Mononuclear cell (primary cell): ENCODE measurements at regions not wholly inside any gene's neighbourhood (a gene's known extent, or its start where the extent isn't known, plus 50 kb on each side); places are given as distances from the start of the nearest gene placed in this dataset.
"Not testable (repeated sequence)": the region's sequence is repeated elsewhere in the genome, so short reads cannot be mapped to it uniquely, and the experiment has no call there.

Experiments used
- H3K27me3 ChIP-seq: 2 replicates; pipeline ENCODE4 v1.6.0; 2011; ENCODE audit warnings: low read length, control low read depth; ENCODE audit not compliant: insufficient read depth
- H3K4me1 ChIP-seq: 2 replicates; pipeline ENCODE4 v1.5.1; 2011; ENCODE audit warnings: mild to moderate bottlenecking, low read length, control low read depth; ENCODE audit not compliant: insufficient read depth
- H3K4me3 ChIP-seq: 2 replicates; pipeline ENCODE4 v1.5.1; 2011; ENCODE audit warnings: mild to moderate bottlenecking, low read length, moderate library complexity
- H3K9me3 ChIP-seq: 2 replicates; pipeline ENCODE4 v1.5.1; 2011; ENCODE audit warnings: low read depth, mild to moderate bottlenecking, control low read depth, low read length

- Histone ChIP-seq H3K9me3 (no peaks in the 10 kb centered on the region), H3K4me1 (no peaks in the 10 kb centered on the region), H3K4me3 (no peak overlapping the region), H3K27me3 (no peaks in the 10 kb centered on the region)
These were observed 283.8 kb downstream of the RAP2B start for GRCh38 chr3:153445817-153446216.

GRCh38 chr3:153448151-153448829 is 286.3 kb downstream of the RAP2B start:
- H3K27me3 ChIP-seq, result no peaks in the 10 kb centered on the region
- no peaks in the 10 kb centered on the region for H3K9me3 ChIP-seq
- no peaks in the 10 kb centered on the region for H3K4me1 ChIP-seq
- H3K4me3 ChIP-seq, result no peak overlapping the region

GRCh38 chr3:153456833-153457545 is 295.0 kb downstream of the RAP2B start:
- H3K27me3 ChIP-seq, result no peaks in the 10 kb centered on the region
- no peaks in the 10 kb centered on the region for H3K9me3 ChIP-seq
- no peaks in the 10 kb centered on the region for H3K4me1 ChIP-seq
- H3K4me3 ChIP-seq, result no peak overlapping the region

- H3K4me1 ChIP-seq, result no peaks in the 10 kb centered on the region
- no peak overlapping the region for H3K4me3 ChIP-seq
- no peaks in the 10 kb centered on the region for H3K27me3 ChIP-seq
- H3K9me3 ChIP-seq, result no peaks in the 10 kb centered on the region
These were observed 296.9 kb downstream of the RAP2B start for GRCh38 chr3:153458881-153459280.

GRCh38 chr3:153462545-153462944 is 300.5 kb downstream of the RAP2B start:
- H3K4me1 ChIP-seq, result no peaks in the 10 kb centered on the region
- H3K4me3 ChIP-seq, result no peak overlapping the region
- no peaks in the 10 kb centered on the region for H3K27me3 ChIP-seq
- no peaks in the 10 kb centered on the region for H3K9me3 ChIP-seq

GRCh38 chr3:153463895-153464294 is 301.9 kb downstream of the RAP2B start:
- H3K4me3 ChIP-seq, result no peak overlapping the region
- no peaks in the 10 kb centered on the region for H3K27me3 ChIP-seq
- no peaks in the 10 kb centered on the region for H3K4me1 ChIP-seq
- no peaks in the 10 kb centered on the region for H3K9me3 ChIP-seq

- Histone ChIP-seq H3K27me3 (no peaks in the 10 kb centered on the region), H3K4me1 (no peaks in the 10 kb centered on the region), H3K9me3 (no peaks in the 10 kb centered on the region), H3K4me3 (no peak overlapping the region)
These were observed 307.1 kb downstream of the RAP2B start for GRCh38 chr3:153469162-153469561.

GRCh38 chr3:153484842-153485241 is 322.8 kb downstream of the RAP2B start:
- Histone ChIP-seq H3K27me3 (no peaks in the 10 kb centered on the region), H3K4me1 (no peaks in the 10 kb centered on the region), H3K9me3 (no peaks in the 10 kb centered on the region), H3K4me3 (no peak overlapping the region)

GRCh38 chr3:153495422-153495821 is 333.4 kb downstream of the RAP2B start:
- Histone ChIP-seq H3K4me1 (no peaks in the 10 kb centered on the region), H3K9me3 (no peaks in the 10 kb centered on the region), H3K27me3 (no peaks in the 10 kb centered on the region)

GRCh38 chr3:153502682-153503081 is 340.7 kb downstream of the RAP2B start:
- Histone ChIP-seq H3K27me3 (no peaks in the 10 kb centered on the region), H3K4me3 (no peak overlapping the region), H3K4me1 (no peaks in the 10 kb centered on the region), H3K9me3 (no peaks in the 10 kb centered on the region)

More at GRCh38 chr3:153495422-153495821, 333.4 kb downstream of the RAP2B start:
- H3K4me3 ChIP-seq, result no peak overlapping the region

GRCh38 chr3:153503873-153504272 is 341.8 kb downstream of the RAP2B start:
- Histone ChIP-seq H3K4me3 (no peak overlapping the region), H3K9me3 (no peaks in the 10 kb centered on the region), H3K27me3 (no peaks in the 10 kb centered on the region), H3K4me1 (no peaks in the 10 kb centered on the region)

- not testable (repeated sequence) for H3K9me3 ChIP-seq, H3K27me3 ChIP-seq, H3K4me3 ChIP-seq, H3K4me1 ChIP-seq
These were observed 344.2 kb downstream of the RAP2B start for GRCh38 chr3:153506205-153506604.

- not testable (repeated sequence) for H3K4me1 ChIP-seq, H3K4me3 ChIP-seq, H3K27me3 ChIP-seq, H3K9me3 ChIP-seq
These were observed 344.7 kb downstream of the RAP2B start for GRCh38 chr3:153506686-153507085.

GRCh38 chr3:153513236-153513635 is 351.2 kb downstream of the RAP2B start:
- Histone ChIP-seq H3K4me3 (no peak overlapping the region), H3K9me3 (no peaks in the 10 kb centered on the region), H3K27me3 (no peaks in the 10 kb centered on the region), H3K4me1 (no peaks in the 10 kb centered on the region)

GRCh38 chr3:153528473-153528872 is 366.4 kb downstream of the RAP2B start:
- H3K9me3 ChIP-seq, result peaks cover 7% of the 10 kb centered on the region
- peaks cover 5% of the 10 kb centered on the region for H3K27me3 ChIP-seq

GRCh38 chr3:153539263-153539662 is 377.2 kb downstream of the RAP2B start:
- H3K27me3 ChIP-seq, result no peaks in the 10 kb centered on the region
- H3K9me3 ChIP-seq, result no peaks in the 10 kb centered on the region
- no peak overlapping the region for H3K4me3 ChIP-seq
- no peaks in the 10 kb centered on the region for H3K4me1 ChIP-seq

More at GRCh38 chr3:153528473-153528872, 366.4 kb downstream of the RAP2B start:
- Histone ChIP-seq H3K4me1 (no peaks in the 10 kb centered on the region), H3K4me3 (no peak overlapping the region)
